Right lobe of liver (tissue), 4 donors: ENCODE measurements at regions not wholly inside any gene's neighbourhood (a gene's known extent, or its start where the extent isn't known, plus 50 kb on each side); places are given as distances from the start of the nearest gene placed in this dataset.

Experiments used
- POLR2A ChIP-seq: fragments of 450-650 bp; IDR thresholded peaks from one replicate; pipeline ENCODE4 v1.6.1; 2017; ENCODE audit warnings: antibody characterized with exemption, mild to moderate bottlenecking
- TF ChIP-seq, protein P1 (sequence below), 4 donors: fragments of 200-600 bp in 3 of 4; fragments of 450-650 bp in 1 of 4; IDR thresholded peaks; one replicate each; pipeline versions ENCODE4 v1.5.1 to v1.8.0; 2016 to 2022; ENCODE audit warnings: antibody characterized with exemption in 4 of 4, mild to moderate bottlenecking in 2 of 4
- donor health status: DM: no; HTN: no; CAD: no.
- donor health status: DM: no; HTN: no; CAD: no.
- donor health status: DM: no; HTN: yes; CAD: no.

DNA sequence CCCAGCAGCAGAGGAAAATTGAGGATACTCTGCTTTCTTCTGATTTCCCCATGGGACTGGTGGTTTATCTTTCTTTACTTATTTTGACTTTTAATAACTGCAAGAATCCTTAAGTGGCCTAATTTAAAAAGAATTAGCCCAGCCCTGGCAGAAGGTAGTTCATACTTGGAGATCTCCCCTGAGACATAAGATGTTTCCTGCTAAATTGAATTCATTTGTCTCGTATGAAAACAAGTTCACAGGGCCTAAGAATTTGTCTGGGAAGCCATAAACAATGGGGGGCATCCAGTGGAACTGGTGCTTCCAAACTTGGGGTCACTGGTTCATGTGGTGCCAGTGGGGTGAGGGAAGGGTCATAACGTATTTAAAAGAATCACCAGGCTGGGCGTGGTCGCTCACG, 283.1 kb upstream of the RASGRP1 start:
- TF ChIP-seq, protein P1, sequence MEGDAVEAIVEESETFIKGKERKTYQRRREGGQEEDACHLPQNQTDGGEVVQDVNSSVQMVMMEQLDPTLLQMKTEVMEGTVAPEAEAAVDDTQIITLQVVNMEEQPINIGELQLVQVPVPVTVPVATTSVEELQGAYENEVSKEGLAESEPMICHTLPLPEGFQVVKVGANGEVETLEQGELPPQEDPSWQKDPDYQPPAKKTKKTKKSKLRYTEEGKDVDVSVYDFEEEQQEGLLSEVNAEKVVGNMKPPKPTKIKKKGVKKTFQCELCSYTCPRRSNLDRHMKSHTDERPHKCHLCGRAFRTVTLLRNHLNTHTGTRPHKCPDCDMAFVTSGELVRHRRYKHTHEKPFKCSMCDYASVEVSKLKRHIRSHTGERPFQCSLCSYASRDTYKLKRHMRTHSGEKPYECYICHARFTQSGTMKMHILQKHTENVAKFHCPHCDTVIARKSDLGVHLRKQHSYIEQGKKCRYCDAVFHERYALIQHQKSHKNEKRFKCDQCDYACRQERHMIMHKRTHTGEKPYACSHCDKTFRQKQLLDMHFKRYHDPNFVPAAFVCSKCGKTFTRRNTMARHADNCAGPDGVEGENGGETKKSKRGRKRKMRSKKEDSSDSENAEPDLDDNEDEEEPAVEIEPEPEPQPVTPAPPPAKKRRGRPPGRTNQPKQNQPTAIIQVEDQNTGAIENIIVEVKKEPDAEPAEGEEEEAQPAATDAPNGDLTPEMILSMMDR (IDR thresholded peaks at IDR 0.05), result no peak
- no peak for TF ChIP-seq POLR2A
